GM23248 (cell line): ENCODE measurements at regions not wholly inside any gene's neighbourhood (a gene's known extent, or its start where the extent isn't known, plus 50 kb on each side); places are given as distances from the start of the nearest gene placed in this dataset.
"Not testable (repeated sequence)": the region's sequence is repeated elsewhere in the genome, so short reads cannot be mapped to it uniquely, and the experiment has no call there.

Experiments
- DNase-seq: peaks from one replicate; pipeline ENCODE4 v3.0.0-alpha.2; 2015
- H2AFZ ChIP-seq: fragments of 200-600 bp; sonication (generic); 2 replicates; pipeline ENCODE4 v1.6.1; 2016; ENCODE audit warnings: antibody characterized with exemption
- H3F3A ChIP-seq: fragments of 200-600 bp; sonication (generic); 2 replicates; pipeline ENCODE4 v1.6.1; 2016; ENCODE audit warnings: mild to moderate bottlenecking, antibody characterized with exemption, mixed run types; ENCODE audit not compliant: insufficient read depth
- H3K27ac ChIP-seq: fragments of 200-600 bp; sonication (generic); 2 replicates; pipeline ENCODE4 v1.5.1; 2016; ENCODE audit warnings: mild to moderate bottlenecking
- H3K27me3 ChIP-seq: fragments of 200-600 bp; sonication (generic); replicated peaks from 2 replicates; pipeline ENCODE4 v1.6.1; 2016; ENCODE audit warnings: mild to moderate bottlenecking; ENCODE audit not compliant: insufficient read depth
- H3K36me3 ChIP-seq: fragments of 200-600 bp; sonication (generic); 2 replicates; pipeline ENCODE4 v1.6.1; 2016; ENCODE audit warnings: low read depth, mild to moderate bottlenecking
- H3K4me1 ChIP-seq: fragments of 200-600 bp; sonication (generic); 2 replicates; pipeline ENCODE4 v1.6.1; 2016; ENCODE audit warnings: mild to moderate bottlenecking; ENCODE audit not compliant: insufficient read depth
- H3K4me2 ChIP-seq: fragments of 200-600 bp; sonication (generic); one replicate; pipeline ENCODE4 v1.6.1; 2016; ENCODE audit warnings: mild to moderate bottlenecking; ENCODE audit not compliant: unreplicated experiment
- H3K4me3 ChIP-seq: fragments of 200-600 bp; sonication (generic); 2 replicates; pipeline ENCODE4 v1.5.1; 2016; ENCODE audit warnings: mild to moderate bottlenecking
- H3K79me2 ChIP-seq: fragments of 200-600 bp; sonication (generic); 2 replicates; pipeline ENCODE4 v1.6.1; 2016; ENCODE audit warnings: mild to moderate bottlenecking; ENCODE audit not compliant: insufficient read depth
- H3K9ac ChIP-seq: fragments of 200-600 bp; sonication (generic); 2 replicates; pipeline ENCODE4 v1.6.1; 2016; ENCODE audit warnings: mild to moderate bottlenecking
- H3K9me2 ChIP-seq: fragments of 200-600 bp; sonication (generic); 2 replicates; pipeline ENCODE4 v1.6.1; 2016; ENCODE audit warnings: mixed run types, mild to moderate bottlenecking, moderate library complexity; ENCODE audit not compliant: insufficient read depth
- H3K9me3 ChIP-seq: fragments of 200-600 bp; sonication (generic); one replicate; pipeline ENCODE4 v1.6.1; 2017; ENCODE audit warnings: low read depth
- H4K20me1 ChIP-seq: fragments of 200-600 bp; sonication (generic); 2 replicates; pipeline ENCODE4 v1.6.0; 2016; ENCODE audit not compliant: insufficient read depth
- EZH2 ChIP-seq: fragments of 200-600 bp; sonication (generic); IDR thresholded peaks from 2 replicates; pipeline ENCODE4 v1.6.1; 2018; ENCODE audit warnings: antibody characterized with exemption, mild to moderate bottlenecking; ENCODE audit not compliant: insufficient read depth, poor library complexity, severe bottlenecking
- EZH2phosphoT487 ChIP-seq: fragments of 200-600 bp; sonication (generic); IDR thresholded peaks from 2 replicates; pipeline ENCODE4 v1.6.1; 2018; ENCODE audit warnings: antibody characterized with exemption, moderate library complexity, mild to moderate bottlenecking, low read depth; ENCODE audit not compliant: insufficient read depth
- WGBS, 2 experiments: methylation state at CpG; one replicate each; pipeline ENCODE4 v1.1.6; 2015 to 2017; ENCODE audit warnings: low lambda C conversion rate in 2 of 2, low coverage in 1 of 2; ENCODE audit errors: missing lambda C conversion rate in 2 of 2; 5-methylcytosine and 5-hydroxymethylcytosine counted together
- in situ Hi-C: fragments of 300-500 bp; cut with MboI; formaldehyde crosslinking; loops from 2 replicates; pipeline ENCODE4 v1.15.0; 2020

DNA sequence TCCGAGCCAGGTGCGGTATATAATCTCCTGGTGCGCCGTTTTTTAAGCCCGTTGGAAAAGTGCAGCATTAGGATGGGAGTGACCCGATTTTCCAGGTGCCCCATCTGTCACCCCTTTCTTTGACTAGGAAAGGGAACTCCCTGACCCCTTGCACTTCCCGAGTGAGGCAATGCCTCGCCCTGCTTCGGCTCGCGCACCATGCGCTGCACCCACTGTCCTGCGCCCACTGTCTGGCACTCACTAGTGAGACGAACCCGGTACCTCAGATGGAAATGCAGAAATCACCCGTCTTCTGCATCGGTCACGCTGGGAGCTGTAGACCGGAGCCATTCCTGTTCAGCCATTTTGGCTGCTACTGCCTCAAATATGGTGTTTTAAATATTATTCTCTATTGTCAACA lies 198.0 kb downstream of the MEIS1 start:
- in situ Hi-C loops, DNase-seq, H3K27me3 ChIP-seq, H3K36me3 ChIP-seq, H3F3A ChIP-seq, H3K4me2 ChIP-seq, H2AFZ ChIP-seq, H3K9me2 ChIP-seq, H3K79me2 ChIP-seq, H3K27ac ChIP-seq, H3K9ac ChIP-seq, H3K4me1 ChIP-seq, H3K4me3 ChIP-seq, H3K9me3 ChIP-seq, H4K20me1 ChIP-seq: not testable (repeated sequence)
- WGBS, 2 experiments: 81 to 83% methylated on average over 19 of the region's 19 CpGs

DNA sequence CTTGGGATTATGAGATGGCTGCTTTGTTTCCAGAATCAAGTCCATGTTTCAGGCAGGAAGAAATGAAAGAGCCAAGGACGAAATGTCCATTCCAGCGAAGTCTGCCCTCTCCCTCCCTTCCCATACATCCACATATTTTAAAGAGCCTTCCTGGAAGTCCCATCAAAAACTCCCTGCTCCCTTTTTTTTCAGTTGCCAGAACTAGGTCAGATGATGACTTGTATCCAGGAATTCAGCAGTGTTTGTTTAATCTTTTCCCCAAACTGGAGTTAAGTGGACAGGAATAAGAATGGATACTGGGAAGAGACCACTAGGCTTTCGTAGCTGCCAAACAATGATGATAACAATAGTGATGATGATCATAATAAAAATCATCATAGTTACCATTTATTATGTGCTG lies 198.7 kb downstream of the MEIS1 start:
- Histone ChIP-seq H3K27ac (no peak overlapping the region), H4K20me1 (no peaks in the 10 kb centered on the region), H3K4me1 (no peaks in the 10 kb centered on the region), H3K36me3 (no peaks in the 10 kb centered on the region), H3K9ac (no peak overlapping the region), H3K9me3 (no peaks in the 10 kb centered on the region), H2AFZ (no peak overlapping the region), H3F3A (no peaks in the 10 kb centered on the region), H3K4me3 (no peak overlapping the region), H3K27me3 (no peaks in the 10 kb centered on the region), H3K9me2 (no peaks in the 10 kb centered on the region), H3K79me2 (no peaks in the 10 kb centered on the region), H3K4me2 (no peak overlapping the region)
- WGBS, 2 experiments: 31 to 36% methylated on average over 3 of the region's 3 CpGs
- in situ Hi-C loops: no loop called here
- DNase-seq: no peak
- no peak for TF ChIP-seq EZH2
- TF ChIP-seq EZH2phosphoT487: no peak

DNA sequence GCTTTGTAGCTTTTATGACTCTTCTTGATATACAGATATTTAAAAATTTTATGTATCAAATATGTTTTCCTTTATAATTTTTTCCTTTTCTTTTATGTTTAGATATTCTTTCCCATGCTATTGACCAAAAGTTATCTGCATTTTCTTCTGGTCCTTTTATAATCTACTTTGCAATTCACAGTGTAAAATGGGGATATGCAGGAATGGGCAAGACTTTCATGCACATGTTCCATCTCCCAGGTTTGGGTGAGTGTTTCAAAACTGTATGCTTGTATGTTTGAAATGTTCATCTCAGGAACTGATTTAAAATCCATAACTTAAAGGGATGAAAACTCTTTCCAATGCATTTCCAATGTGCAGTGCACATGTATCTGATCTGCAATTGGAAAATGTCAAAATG lies 199.9 kb downstream of the MEIS1 start:
- Histone ChIP-seq H3K9ac (no peak overlapping the region), H3K9me2 (no peaks in the 10 kb centered on the region), H3K27ac (no peak overlapping the region), H3K36me3 (no peaks in the 10 kb centered on the region), H3F3A (no peaks in the 10 kb centered on the region), H3K4me1 (no peaks in the 10 kb centered on the region), H4K20me1 (no peaks in the 10 kb centered on the region), H3K27me3 (no peaks in the 10 kb centered on the region), H3K9me3 (no peaks in the 10 kb centered on the region), H2AFZ (no peak overlapping the region), H3K79me2 (no peaks in the 10 kb centered on the region), H3K4me2 (no peak overlapping the region), H3K4me3 (no peak overlapping the region)
- TF ChIP-seq EZH2phosphoT487: no peak
- no peak for TF ChIP-seq EZH2
- in situ Hi-C loops: no loop called here
- no peak for DNase-seq

DNA sequence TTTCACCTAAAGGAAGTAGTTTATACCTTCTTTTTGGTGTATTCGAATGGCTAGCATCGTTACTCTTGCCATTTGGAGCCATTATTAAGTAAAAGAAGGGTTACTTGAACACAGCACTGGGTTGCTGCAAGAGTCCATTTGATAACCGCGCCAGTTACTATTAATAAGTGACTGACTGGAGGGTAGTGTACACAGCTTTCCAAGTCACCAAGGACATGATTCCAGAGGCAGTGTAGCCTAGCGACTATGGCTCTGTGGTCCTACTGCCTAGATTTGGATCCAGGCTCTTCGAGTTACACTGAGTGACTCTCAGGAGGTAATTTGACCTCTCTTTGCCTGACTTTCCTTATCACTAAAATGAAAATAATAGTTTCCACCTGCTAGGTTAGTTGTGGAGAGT lies 206.8 kb downstream of the MEIS1 start:
- Histone ChIP-seq H3K9ac (no peak overlapping the region), H3K27me3 (no peaks in the 10 kb centered on the region), H3K27ac (no peak overlapping the region), H3K9me2 (no peaks in the 10 kb centered on the region), H4K20me1 (no peaks in the 10 kb centered on the region), H3K79me2 (no peaks in the 10 kb centered on the region), H3K36me3 (no peaks in the 10 kb centered on the region), H3K4me3 (no peak overlapping the region), H3K4me1 (no peaks in the 10 kb centered on the region), H3F3A (no peaks in the 10 kb centered on the region), H3K9me3 (no peaks in the 10 kb centered on the region), H2AFZ (no peak overlapping the region), H3K4me2 (no peak overlapping the region)
- in situ Hi-C loops: no loop called here
- DNase-seq: no peak
- TF ChIP-seq EZH2phosphoT487: no peak
- no peak for TF ChIP-seq EZH2
- 71 to 74% methylated on average over 6 of the region's 6 CpGs for WGBS, 2 experiments

DNA sequence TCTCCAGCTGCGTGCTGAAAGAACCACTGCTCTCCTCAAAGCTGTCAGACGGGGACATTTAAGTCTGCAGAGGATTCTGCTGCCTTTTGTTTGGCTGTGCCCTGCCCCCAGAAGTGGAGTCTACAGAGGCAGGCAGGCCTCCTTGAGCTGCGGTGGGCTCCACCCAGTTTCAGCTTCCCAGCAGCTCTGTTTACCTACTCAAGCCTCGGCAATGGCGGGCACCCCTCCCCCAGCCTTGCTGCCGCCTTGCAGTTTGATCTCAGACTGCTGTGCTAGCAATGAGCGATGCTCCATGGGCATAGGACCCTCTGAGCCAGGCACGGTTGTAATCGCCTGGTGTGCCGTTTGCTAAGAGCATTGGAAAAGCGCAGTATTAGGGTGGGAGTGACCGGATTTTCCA lies 213.2 kb downstream of the MEIS1 start:
- DNase-seq, H3K9me2 ChIP-seq, H2AFZ ChIP-seq, H3F3A ChIP-seq, H3K4me1 ChIP-seq, H3K9ac ChIP-seq, H4K20me1 ChIP-seq, H3K79me2 ChIP-seq, H3K4me3 ChIP-seq, H3K27me3 ChIP-seq, in situ Hi-C loops, H3K27ac ChIP-seq, H3K4me2 ChIP-seq, H3K36me3 ChIP-seq, H3K9me3 ChIP-seq: not testable (repeated sequence)
- WGBS, 2 experiments: 55 to 64% methylated on average over 12 of the region's 12 CpGs
